MM.1S (cell line): ENCODE measurements at regions not wholly inside any gene's neighbourhood (a gene's known extent, or its start where the extent isn't known, plus 50 kb on each side); places are given as distances from the start of the nearest gene placed in this dataset.

Experiments used
- DNase-seq: peaks from one replicate; pipeline ENCODE4 v3.0.0-alpha.2; 2015
- H2AFZ ChIP-seq: fragments of 300-600 bp; sonication (generic); 2 replicates; pipeline ENCODE4 v1.6.0; 2016; ENCODE audit warnings: antibody characterized with exemption, low read length
- H3F3A ChIP-seq: fragments of 300-600 bp; sonication (generic); 2 replicates; pipeline ENCODE4 v1.6.1; 2016; ENCODE audit warnings: mild to moderate bottlenecking, antibody characterized with exemption, low read length, moderate library complexity, mixed read lengths; ENCODE audit not compliant: insufficient read depth
- H3K27ac ChIP-seq: fragments of 300-600 bp; sonication (generic); 2 replicates; pipeline ENCODE4 v1.5.1; 2016; ENCODE audit warnings: mild to moderate bottlenecking, low read length
- H3K27me3 ChIP-seq: fragments of 300-600 bp; sonication (generic); replicated peaks from 2 replicates; pipeline ENCODE4 v1.6.0; 2016; ENCODE audit warnings: low read length; ENCODE audit not compliant: insufficient read depth
- H3K36me3 ChIP-seq: fragments of 300-600 bp; sonication (generic); replicated peaks from 2 replicates; pipeline ENCODE4 v1.6.1; 2016; ENCODE audit warnings: mild to moderate bottlenecking, low read length, mixed read lengths; ENCODE audit not compliant: insufficient read depth
- H3K4me1 ChIP-seq: fragments of 300-600 bp; sonication (generic); 2 replicates; pipeline ENCODE4 v1.6.1; 2016; ENCODE audit warnings: low read length, mixed read lengths
- H3K4me2 ChIP-seq: fragments of 300-600 bp; sonication (generic); 2 replicates; pipeline ENCODE4 v1.6.0; 2016; ENCODE audit warnings: low read depth, low read length
- H3K4me3 ChIP-seq: fragments of 300-600 bp; sonication (generic); 2 replicates; pipeline ENCODE4 v1.5.1; 2016; ENCODE audit warnings: low read length, mixed read lengths
- H3K79me2 ChIP-seq: fragments of 300-600 bp; sonication (generic); 2 replicates; pipeline ENCODE4 v1.6.1; 2016; ENCODE audit warnings: mixed run types, low read length, mixed read lengths
- H3K9ac ChIP-seq: fragments of 300-600 bp; sonication (generic); 2 replicates; pipeline ENCODE4 v1.6.1; 2016; ENCODE audit warnings: low read length, mixed read lengths
- H3K9me2 ChIP-seq: fragments of 300-600 bp; sonication (generic); replicated peaks from 2 replicates; pipeline ENCODE4 v1.6.1; 2016; ENCODE audit warnings: mild to moderate bottlenecking, low read length, mixed read lengths; ENCODE audit not compliant: insufficient read depth
- H3K9me3 ChIP-seq: fragments of 300-600 bp; sonication (generic); replicated peaks from 2 replicates; pipeline ENCODE4 v1.6.1; 2016; ENCODE audit warnings: mild to moderate bottlenecking, low read length, mixed read lengths; ENCODE audit not compliant: insufficient read depth
- H4K20me1 ChIP-seq: fragments of 300-600 bp; sonication (generic); 2 replicates; pipeline ENCODE4 v1.6.1; 2016; ENCODE audit warnings: mild to moderate bottlenecking, low read length, moderate library complexity, mixed read lengths; ENCODE audit not compliant: insufficient read depth
- EZH2 ChIP-seq: fragments of 300-600 bp; sonication (generic); optimal IDR thresholded peaks from 2 replicates; pipeline ENCODE3; 2017; ENCODE audit warnings: low read depth, mild to moderate bottlenecking, antibody characterized with exemption, low read length, mixed read lengths
- EZH2phosphoT487 ChIP-seq: fragments of 300-600 bp; sonication (generic); IDR thresholded peaks from 2 replicates; pipeline ENCODE4 v1.6.1; 2018; ENCODE audit warnings: antibody characterized with exemption, low read length
- TF ChIP-seq, protein P1 (sequence below): fragments of 300-600 bp; sonication (generic); IDR thresholded peaks from 2 replicates; pipeline ENCODE4 v1.5.1; 2016; ENCODE audit warnings: antibody characterized with exemption, low read length, mixed read lengths

DNA sequence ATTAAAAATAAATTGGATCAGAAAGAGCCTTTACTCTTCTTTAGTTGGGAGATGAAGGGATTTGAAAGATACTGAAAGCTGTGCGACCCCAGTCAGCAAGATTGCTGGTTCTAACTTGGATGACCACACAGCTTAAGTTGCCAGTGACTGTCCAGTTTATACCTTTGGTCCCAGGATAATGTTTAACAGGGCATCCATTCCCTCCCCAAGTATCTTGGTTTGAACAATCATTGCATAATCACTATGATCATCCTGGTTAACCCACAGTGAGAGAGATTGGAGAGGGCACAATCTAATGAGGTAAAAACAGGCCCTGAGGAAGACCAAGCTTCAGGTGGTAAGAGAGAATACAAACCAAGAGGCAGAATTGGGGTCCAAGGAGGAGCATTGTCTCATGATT, 798.3 kb downstream of the MAFB start:
- H3K79me2 ChIP-seq = no peaks in the 10 kb centered on the region
- no peaks in the 10 kb centered on the region for H3K4me1 ChIP-seq
- H3K4me3 ChIP-seq = no peak overlapping the region
- H2AFZ ChIP-seq = no peak overlapping the region
- no peaks in the 10 kb centered on the region for H3K9me3 ChIP-seq
- TF ChIP-seq EZH2phosphoT487 (no peak), EZH2 (no peak)
- TF ChIP-seq, protein P1, sequence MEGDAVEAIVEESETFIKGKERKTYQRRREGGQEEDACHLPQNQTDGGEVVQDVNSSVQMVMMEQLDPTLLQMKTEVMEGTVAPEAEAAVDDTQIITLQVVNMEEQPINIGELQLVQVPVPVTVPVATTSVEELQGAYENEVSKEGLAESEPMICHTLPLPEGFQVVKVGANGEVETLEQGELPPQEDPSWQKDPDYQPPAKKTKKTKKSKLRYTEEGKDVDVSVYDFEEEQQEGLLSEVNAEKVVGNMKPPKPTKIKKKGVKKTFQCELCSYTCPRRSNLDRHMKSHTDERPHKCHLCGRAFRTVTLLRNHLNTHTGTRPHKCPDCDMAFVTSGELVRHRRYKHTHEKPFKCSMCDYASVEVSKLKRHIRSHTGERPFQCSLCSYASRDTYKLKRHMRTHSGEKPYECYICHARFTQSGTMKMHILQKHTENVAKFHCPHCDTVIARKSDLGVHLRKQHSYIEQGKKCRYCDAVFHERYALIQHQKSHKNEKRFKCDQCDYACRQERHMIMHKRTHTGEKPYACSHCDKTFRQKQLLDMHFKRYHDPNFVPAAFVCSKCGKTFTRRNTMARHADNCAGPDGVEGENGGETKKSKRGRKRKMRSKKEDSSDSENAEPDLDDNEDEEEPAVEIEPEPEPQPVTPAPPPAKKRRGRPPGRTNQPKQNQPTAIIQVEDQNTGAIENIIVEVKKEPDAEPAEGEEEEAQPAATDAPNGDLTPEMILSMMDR = no peak
- no peak overlapping the region for H3K27ac ChIP-seq
- H3K4me2 ChIP-seq = no peak overlapping the region
- no peak overlapping the region for H3K9ac ChIP-seq
- no peaks in the 10 kb centered on the region for H3F3A ChIP-seq
- no peaks in the 10 kb centered on the region for H3K36me3 ChIP-seq
- no peaks in the 10 kb centered on the region for H3K27me3 ChIP-seq
- no peaks in the 10 kb centered on the region for H3K9me2 ChIP-seq
- no peaks in the 10 kb centered on the region for H4K20me1 ChIP-seq
- DNase-seq = no peak

DNA sequence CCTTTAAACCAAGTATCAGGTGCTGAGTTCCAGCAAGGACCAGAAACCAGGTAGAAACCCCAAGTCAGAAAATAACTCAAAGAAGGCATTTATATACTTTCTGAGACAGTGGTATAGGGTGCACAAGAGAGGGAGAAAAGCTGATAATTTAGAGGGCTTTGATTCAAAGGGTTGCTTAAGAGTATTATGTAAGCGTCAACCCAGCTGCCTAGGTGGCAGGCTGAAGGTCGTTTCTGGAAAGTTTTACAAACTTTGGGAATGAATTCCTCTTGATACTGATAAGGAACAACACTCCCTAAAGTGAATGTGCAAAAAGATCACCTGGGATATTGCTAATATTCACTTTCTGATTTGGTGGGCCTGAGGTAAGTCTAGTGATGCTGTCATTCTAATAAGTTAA, 800.7 kb downstream of the MAFB start:
- TF ChIP-seq, protein P1 = no peak
- TF ChIP-seq EZH2 (no peak), EZH2phosphoT487 (no peak)
- H3K79me2 ChIP-seq = no peaks in the 10 kb centered on the region

DNA sequence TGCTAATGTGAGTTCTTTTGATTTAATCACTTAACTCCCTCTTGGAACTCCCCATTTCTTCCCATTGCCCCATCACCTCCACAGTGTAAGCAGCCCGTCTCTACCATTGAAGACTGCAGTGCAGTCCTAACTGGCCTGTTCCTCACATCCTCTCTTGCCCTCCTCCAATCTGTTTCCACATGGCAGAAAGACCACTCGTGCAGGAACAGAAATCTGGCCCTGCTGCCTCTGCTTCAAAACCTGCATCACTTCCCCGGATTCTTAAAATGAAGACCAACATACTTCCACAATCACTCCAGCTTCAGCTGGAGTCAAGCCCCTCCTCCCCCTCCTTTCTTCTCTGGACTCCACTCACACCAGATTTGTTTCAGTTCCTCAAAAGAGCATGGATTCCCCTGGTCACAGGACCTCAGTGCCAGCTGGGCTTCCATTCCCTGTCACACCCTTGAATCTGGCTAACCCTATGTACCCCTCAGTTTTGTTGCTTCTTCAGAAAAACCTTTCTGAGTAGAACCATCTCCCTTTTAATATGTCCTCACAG, 802.3 kb downstream of the MAFB start:
- no peak for TF ChIP-seq EZH2
- TF ChIP-seq EZH2phosphoT487 = no peak
- TF ChIP-seq, protein P1 = no peak
- H3K4me1 ChIP-seq = no peaks in the 10 kb centered on the region
- H3K27ac ChIP-seq = no peak overlapping the region
- no peaks in the 10 kb centered on the region for H3F3A ChIP-seq
- H3K4me3 ChIP-seq = no peak overlapping the region
- no peaks in the 10 kb centered on the region for H3K9me2 ChIP-seq
- no peaks in the 10 kb centered on the region for H3K27me3 ChIP-seq
- H4K20me1 ChIP-seq = no peaks in the 10 kb centered on the region
- no peak overlapping the region for H3K4me2 ChIP-seq
- no peak overlapping the region for H3K9ac ChIP-seq
- no peak overlapping the region for H2AFZ ChIP-seq
- H3K79me2 ChIP-seq = no peaks in the 10 kb centered on the region
- no peaks in the 10 kb centered on the region for H3K36me3 ChIP-seq
- no peak for DNase-seq
- H3K9me3 ChIP-seq = no peaks in the 10 kb centered on the region

More for the DNA sequence above, 800.7 kb downstream of the MAFB start:
- Histone ChIP-seq H3K27ac (no peak overlapping the region), H2AFZ (no peak overlapping the region), H3K27me3 (no peaks in the 10 kb centered on the region), H3K4me3 (no peak overlapping the region), H3K4me2 (no peak overlapping the region), H3F3A (no peaks in the 10 kb centered on the region), H3K9me2 (no peaks in the 10 kb centered on the region), H3K36me3 (no peaks in the 10 kb centered on the region), H4K20me1 (no peaks in the 10 kb centered on the region), H3K9me3 (no peaks in the 10 kb centered on the region), H3K4me1 (no peaks in the 10 kb centered on the region), H3K9ac (no peak overlapping the region)
- DNase-seq = no peak
